ENCODE measurements at regions not wholly inside any gene's neighbourhood (a gene's known extent, or its start where the extent isn't known, plus 50 kb on each side); places are given as distances from the start of the nearest gene placed in this dataset.
"Not testable (repeated sequence)": the region's sequence is repeated elsewhere in the genome, so short reads cannot be mapped to it uniquely, and the experiment has no call there.

DNA sequence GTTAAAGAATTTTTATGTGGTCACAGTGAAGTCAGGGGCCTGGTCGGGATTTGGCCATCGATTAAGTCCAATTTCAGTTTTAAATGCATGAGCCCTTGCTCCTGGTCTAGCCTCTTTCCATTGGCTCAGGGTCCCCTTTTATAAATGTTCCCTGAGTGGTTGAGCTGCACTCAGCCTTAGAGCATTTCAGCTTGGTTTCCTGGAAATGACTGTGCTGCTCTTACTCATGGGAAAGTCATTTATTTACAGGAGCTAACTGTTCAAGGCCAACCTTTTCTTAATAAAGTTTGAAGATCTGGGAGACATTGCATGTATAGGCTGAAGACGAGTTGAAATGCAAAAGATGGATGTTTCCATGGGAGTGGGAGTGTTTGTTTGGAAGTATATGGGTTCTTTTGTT is 98.8 kb upstream of the CLNK start:
- DNase-seq (ENCODE audit: low read depth): no peak
- no peak for TF ChIP-seq CTCF (IDR thresholded peaks at IDR 0.05; ENCODE audit: low read depth, low read length, missing control alignments)
- no peak overlapping the region for H3K4me3 ChIP-seq (ENCODE audit: low read depth, low read length)

DNA sequence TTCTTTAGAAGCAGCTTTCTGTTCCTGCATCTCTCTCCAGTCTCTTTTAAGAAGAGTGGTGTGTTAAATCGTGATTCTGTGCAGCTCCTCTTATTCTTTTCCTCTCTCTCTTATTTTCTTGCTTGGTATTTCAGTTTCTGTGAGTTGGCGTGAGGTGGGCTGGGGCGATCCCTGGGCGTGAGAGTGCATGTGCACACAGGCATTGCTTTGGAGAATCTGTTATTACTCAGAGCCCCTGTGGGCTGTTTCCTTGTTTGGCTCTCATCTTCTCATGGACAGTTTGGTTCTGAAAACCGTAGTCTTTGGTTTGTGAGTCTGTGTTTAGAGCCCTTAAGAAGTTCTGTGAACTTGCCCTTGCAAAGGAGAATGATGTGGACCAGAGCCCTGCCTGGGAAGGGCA is 97.2 kb upstream of the CLNK start:
- H3K4me3 ChIP-seq (ENCODE audit: low read depth, low read length): no peak overlapping the region
- no peak for TF ChIP-seq CTCF (IDR thresholded peaks at IDR 0.05; ENCODE audit: low read depth, low read length, missing control alignments)
- no peak for DNase-seq (ENCODE audit: low read depth)

DNA sequence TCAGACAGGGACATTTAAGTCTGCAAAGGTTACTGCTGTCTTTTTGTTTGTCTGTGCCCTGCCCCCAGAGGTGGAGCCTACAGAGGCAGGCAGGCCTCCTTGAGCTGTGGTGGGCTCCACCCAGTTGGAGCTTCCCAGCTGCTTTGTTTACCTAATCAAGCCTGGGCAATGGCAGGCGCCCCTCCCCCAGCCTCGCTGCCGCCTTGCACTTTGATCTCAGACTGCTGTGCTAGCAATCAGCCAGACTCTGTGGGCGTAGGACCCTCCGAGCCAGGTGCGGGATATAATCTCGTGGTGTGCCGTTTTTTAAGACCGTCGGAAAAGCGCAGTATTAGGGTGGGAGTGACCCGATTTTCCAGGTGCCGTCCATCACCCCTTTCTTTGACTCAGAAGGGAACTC is 96.2 kb upstream of the CLNK start:
- not testable (repeated sequence) for DNase-seq (ENCODE audit: low read depth); H3K4me3 ChIP-seq (ENCODE audit: low read depth, low read length)

DNA sequence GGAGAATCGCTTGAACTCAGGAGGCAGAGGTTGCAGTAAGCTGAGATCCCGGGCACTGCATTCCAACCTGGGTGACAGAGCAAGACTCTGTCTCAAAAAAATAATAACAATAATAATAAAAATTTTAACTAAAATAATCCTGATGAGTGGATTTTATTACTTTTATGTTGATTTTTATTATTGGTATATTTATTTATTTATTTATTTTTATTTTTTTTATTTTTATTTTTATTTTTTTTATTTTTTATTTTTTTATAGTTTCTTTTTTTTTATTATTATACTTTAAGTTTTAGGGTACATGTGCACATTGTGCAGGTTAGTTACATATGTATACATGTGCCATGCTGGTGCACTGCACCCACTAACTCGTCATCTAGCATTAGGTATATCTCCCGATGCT is 90.6 kb upstream of the CLNK start:
- not testable (repeated sequence) for DNase-seq (ENCODE audit: low read depth)

DNA sequence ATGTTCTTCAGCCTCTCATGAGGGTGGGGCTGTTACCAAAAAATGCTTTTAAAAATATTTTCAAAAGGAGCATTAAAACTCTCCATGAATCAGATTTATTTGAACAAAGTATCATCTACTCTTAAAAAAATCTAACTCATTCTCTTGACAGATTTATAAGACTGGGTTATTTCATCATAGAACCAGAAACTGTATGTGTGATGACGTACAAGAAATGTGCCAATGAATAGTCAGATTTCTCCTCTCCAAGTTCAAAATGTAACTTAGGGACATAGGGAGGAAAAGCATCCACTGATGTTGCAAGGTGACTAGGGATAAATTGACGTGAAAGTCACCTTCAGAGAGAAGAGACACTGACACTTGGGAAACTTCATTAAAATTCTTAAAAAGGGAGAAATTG is 89.1 kb upstream of the CLNK start:
- no peak for DNase-seq (ENCODE audit: low read depth)
- H3K4me3 ChIP-seq (ENCODE audit: low read depth, low read length): no peak overlapping the region
- no peak for TF ChIP-seq CTCF (IDR thresholded peaks at IDR 0.05; ENCODE audit: low read depth, low read length, missing control alignments)

More for the DNA sequence above, 90.6 kb upstream of the CLNK start:
- not testable (repeated sequence) for H3K4me3 ChIP-seq (ENCODE audit: low read depth, low read length)

DNA sequence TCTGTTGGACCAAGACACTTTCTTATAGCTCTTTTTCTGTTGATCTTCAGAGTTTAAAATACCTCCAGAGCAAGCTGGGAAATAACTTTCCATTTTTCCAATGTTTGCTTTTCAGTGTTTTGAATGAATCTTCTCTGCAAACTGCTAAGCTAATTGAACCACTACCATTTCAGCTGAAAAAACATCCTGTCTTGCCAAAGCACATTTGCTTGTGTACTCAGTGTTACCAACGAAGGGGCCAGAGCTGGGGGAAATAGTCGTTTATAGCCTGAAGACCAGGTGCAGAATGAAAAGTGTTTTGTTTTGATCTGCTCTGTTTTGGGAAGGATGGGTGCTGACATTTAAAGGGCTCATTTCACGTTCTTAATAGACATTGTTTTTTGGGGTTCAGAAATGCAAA is 88.4 kb upstream of the CLNK start:
- no peak for DNase-seq (ENCODE audit: low read depth)
- no peak overlapping the region for H3K4me3 ChIP-seq (ENCODE audit: low read depth, low read length)
- no peak for TF ChIP-seq CTCF (IDR thresholded peaks at IDR 0.05; ENCODE audit: low read depth, low read length, missing control alignments)

GRCh38 chr4:10765386-10765785 is 80.8 kb upstream of the CLNK start:
- DNase-seq (ENCODE audit: low read depth): no peak
- H3K4me3 ChIP-seq (ENCODE audit: low read depth, low read length): no peak overlapping the region
- no peak for TF ChIP-seq CTCF (IDR thresholded peaks at IDR 0.05; ENCODE audit: low read depth, low read length, missing control alignments)

DNA sequence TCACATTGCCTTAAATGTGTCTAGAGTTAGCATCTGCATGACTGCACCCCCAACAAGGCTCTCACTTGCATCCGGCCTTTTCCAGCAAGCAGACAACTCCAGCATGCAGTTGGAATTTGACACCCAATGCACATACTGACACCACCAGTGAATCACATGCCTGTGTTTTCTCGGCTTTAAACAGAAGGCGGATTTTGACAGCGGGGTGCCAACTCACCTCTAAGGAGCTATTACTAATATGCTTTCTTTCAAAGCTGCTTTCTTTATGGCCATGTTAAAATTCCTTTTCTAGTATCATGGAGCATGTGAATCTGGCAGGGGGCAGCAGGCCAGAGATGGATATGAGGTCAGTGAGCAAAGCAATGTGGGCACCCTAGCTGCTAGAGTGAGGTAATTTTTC is 78.0 kb upstream of the CLNK start:
- H3K4me3 ChIP-seq (ENCODE audit: low read depth, low read length): no peak overlapping the region
- no peak for DNase-seq (ENCODE audit: low read depth)
- TF ChIP-seq CTCF (IDR thresholded peaks at IDR 0.05; ENCODE audit: low read depth, low read length, missing control alignments): no peak
